SK-MEL-5 (cell line): ENCODE measurements at regions not wholly inside any gene's neighbourhood (a gene's known extent, or its start where the extent isn't known, plus 50 kb on each side); places are given as distances from the start of the nearest gene placed in this dataset.

ENCODE experiments used
- DNase-seq: peaks from one replicate; pipeline ENCODE4 v3.0.0-alpha.2; 2016; ENCODE audit warnings: low read depth, low spot score
- in situ Hi-C: cut with HindIII; loops from 2 replicates; pipeline ENCODE4 v1.10.0; 2016; ENCODE audit warnings: low sequenced_read_pairs, high pct_unique_total_duplicates, low pct_unique_long_range_greater_than_20kb

GRCh38 chr4:181745933-181746625 lies 497.1 kb upstream of the TENM3 start:
- in situ Hi-C loops, result no loop called here

DNA sequence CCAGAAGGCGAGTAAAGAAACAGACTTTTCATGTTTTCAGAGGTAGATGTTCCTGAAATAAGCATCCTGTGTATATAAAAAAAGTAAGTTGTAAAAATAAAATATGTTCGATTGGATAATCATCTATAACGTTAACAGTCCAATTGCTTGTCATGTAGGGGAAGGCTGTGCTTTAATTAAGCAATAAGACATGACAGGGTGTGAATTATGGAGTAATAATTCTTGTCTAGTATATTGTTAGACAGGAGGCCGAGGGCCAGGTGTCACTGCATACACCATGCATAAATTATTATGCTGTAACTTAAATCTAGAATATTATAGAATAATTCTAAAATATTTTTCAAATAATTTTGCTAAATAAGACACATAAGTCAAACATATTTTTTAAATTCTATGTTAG lies 494.6 kb upstream of the TENM3 start:
- in situ Hi-C loops, result no loop called here
- DNase-seq, result no peak

More at GRCh38 chr4:181745933-181746625, 497.1 kb upstream of the TENM3 start:
- DNase-seq, result no peak

GRCh38 chr4:181752516-181752915 lies 490.7 kb upstream of the TENM3 start:
- no peak for DNase-seq
- in situ Hi-C loops, result no loop called here

GRCh38 chr4:181753207-181753606 lies 490.0 kb upstream of the TENM3 start:
- in situ Hi-C loops, result no loop called here

GRCh38 chr4:181755846-181756245 lies 487.4 kb upstream of the TENM3 start:
- DNase-seq, result no peak
- in situ Hi-C loops, result no loop called here

More at GRCh38 chr4:181753207-181753606, 490.0 kb upstream of the TENM3 start:
- no peak for DNase-seq

- in situ Hi-C loops, result no loop called here
- DNase-seq, result peak; percentile 5
These were observed 486.6 kb upstream of the TENM3 start for GRCh38 chr4:181756451-181757095.

DNA sequence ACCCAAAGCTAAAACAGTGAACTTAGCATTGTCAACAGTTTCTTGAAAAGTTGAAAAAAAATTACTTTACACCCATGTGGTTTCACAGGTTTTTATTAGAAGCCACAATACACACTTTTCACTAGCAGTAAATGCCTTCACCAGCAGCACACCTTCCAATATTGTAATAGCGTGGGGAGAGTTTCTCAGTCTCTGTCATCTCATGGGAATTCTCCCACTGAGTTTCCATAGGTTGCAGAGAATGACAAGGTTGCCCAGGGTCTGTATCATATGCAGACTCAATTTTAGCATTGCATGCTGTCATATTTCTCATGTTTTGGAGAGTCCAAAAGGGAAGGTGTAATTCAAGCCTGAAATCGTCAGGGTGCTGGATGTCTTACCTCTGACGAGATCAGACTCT lies 486.1 kb upstream of the TENM3 start:
- in situ Hi-C loops, result no loop called here
- DNase-seq, result no peak

DNA sequence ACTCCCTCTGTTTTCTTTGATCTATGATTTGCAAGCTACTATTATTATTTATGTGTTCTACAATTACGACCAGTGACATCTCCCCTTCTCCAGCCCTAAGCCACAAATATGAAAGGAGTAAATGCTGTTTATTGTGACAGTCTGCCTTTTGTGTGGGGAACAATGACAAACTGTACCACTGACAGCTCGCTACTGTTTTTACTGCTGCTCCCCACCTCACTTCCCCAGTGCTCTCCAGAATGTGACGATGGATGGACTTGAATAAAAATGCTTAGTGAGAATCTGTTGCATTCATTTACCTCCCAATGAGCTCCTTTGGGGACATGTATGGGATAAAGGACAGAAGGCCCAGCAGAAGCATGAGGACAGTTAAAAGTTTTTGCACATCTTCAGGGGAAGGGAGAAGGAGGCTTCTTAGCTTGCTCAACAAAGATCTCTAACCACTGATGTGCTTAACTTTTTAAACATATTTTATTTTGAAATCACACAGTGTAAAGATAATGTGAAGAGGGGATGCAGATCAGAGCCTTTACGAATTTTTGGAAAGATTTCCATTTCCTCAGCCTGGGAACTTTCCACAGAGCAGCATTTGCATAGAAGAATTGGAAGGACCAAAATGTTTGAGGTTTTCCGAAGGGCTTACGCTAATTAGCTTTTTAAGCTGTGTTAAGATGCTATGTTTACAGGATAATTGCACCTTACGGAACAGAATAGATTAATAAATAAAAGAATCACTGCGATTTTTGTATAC lies 485.1 kb upstream of the TENM3 start:
- DNase-seq, result peak; percentile 30
- in situ Hi-C loops, result no loop called here

DNA sequence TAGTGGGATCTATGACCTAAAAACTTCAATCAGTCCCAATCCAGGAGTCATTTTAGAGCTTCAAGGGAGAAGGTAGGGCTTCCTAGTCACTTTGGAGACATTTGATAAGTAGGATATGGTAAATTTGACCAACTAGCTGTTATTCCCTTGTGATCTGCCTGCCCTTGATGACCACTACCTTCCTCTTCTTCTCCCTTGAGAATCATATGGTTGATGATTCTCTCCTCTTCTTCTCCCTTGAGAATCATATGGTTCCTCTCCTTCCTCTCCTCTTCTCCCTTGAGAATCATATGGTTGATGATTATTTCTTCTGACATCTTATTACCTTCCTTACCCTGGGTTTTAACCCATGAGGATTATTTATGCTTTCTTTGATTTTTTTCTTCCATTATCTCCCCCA lies 482.6 kb upstream of the TENM3 start:
- DNase-seq, result no peak
- in situ Hi-C loops, result no loop called here

- DNase-seq, result no peak
- in situ Hi-C loops, result no loop called here
These were observed 482.0 kb upstream of the TENM3 start for GRCh38 chr4:181761156-181761555.

GRCh38 chr4:181766061-181766548 lies 477.1 kb upstream of the TENM3 start:
- in situ Hi-C loops, result no loop called here
- DNase-seq, result no peak

- no peak for DNase-seq
- in situ Hi-C loops, result no loop called here
These were observed 472.2 kb upstream of the TENM3 start for GRCh38 chr4:181770971-181771370.

DNA sequence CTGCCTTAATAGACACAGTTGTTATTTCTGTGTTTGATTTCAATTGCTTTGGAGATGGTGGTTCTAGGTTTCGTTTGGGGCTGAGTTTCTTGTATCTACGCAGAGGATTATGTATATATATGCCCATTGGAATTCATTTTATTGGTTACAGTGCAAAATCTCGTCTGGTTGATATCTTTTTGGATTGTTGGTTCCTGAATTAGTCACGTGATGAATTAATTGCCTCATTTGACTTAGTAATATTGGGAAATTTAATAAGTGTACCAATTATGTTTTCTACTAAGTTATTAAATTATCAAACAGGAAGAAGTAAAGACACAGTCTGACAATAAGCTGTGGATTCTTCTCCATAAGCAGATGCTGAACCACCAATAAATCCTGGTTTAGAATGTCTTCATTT lies 467.9 kb upstream of the TENM3 start:
- in situ Hi-C loops, result no loop called here

GRCh38 chr4:181776264-181777054 lies 466.7 kb upstream of the TENM3 start:
- in situ Hi-C loops, result no loop called here
- no peak for DNase-seq

More for the DNA sequence above, 467.9 kb upstream of the TENM3 start:
- DNase-seq, result no peak

DNA sequence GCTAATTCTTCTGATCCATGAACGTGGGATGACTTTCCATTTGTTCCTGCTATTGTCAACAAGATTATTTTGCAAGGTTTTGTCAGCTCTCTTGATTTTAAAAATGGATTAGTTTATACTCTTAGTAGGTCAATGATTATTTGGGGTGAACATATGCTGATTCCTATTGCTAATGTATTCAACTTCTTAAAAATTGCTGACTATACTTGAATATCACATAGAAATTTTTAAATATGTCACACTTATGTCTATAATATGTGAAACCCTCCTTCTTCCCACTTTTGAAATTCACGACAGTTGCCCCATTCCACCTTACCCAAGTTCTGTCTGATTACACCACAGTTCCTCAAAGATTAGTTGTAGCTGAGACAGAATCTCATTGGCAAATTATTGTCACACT lies 465.7 kb upstream of the TENM3 start:
- in situ Hi-C loops, result no loop called here
- DNase-seq, result no peak

GRCh38 chr4:181784881-181785280 lies 458.3 kb upstream of the TENM3 start:
- DNase-seq, result no peak
- in situ Hi-C loops, result no loop called here

- DNase-seq, result no peak
- in situ Hi-C loops, result no loop called here
These were observed 450.6 kb upstream of the TENM3 start for GRCh38 chr4:181792641-181793040.

- in situ Hi-C loops, result no loop called here
- DNase-seq, result no peak
These were observed 450.1 kb upstream of the TENM3 start for GRCh38 chr4:181793096-181793495.
